Left forelimb (tissue), 1 donor: ENCODE measurements at regions not wholly inside any gene's neighbourhood (a gene's known extent, or its start where the extent isn't known, plus 50 kb on each side); places are given as distances from the start of the nearest gene placed in this dataset.

Source experiments
- DNase-seq: peaks from one replicate; pipeline ENCODE4 v3.0.0-alpha.2; 2018; ENCODE audit warnings: low spot score

- DNase-seq, result no peak
Measured at GRCh38 chr7:112882991-112883390, 92.8 kb upstream of the TMEM168 start.

- no peak for DNase-seq
Measured at GRCh38 chr7:112882511-112882910, 92.3 kb upstream of the TMEM168 start.

- DNase-seq, result no peak
Measured at GRCh38 chr7:112882022-112882421, 91.8 kb upstream of the TMEM168 start.

DNA sequence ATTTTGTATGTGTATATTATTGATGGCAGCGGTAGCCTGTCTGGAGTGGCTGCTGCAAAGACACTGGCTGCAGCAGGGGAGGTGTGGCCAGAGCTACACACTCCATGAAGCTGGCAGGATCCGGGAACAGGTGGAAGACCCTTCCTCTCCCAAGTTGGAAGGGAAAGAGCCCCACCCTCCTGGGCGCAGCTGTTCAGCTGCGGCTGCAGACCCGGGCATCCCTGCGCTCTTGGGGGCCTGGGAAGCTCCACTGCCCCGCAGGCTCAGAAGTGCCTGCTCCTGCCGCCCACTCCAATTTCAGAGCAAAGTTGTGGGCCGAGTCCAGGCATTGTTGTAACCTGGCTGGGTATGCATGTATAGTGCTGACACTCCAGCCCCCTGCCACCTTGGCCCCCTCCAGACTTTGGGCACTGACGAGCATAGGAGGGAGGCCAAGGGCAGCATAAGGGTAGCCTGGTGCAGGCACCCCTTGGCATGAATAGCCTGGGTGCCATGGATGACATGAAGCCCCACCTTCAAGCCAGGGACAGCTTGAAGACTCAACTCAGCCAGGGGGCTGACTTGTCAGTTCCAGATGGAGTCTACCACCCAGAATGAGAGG is 90.7 kb upstream of the TMEM168 start:
- peak; percentile 64 for DNase-seq

GRCh38 chr7:112877691-112878460 is 87.7 kb upstream of the TMEM168 start:
- no peak for DNase-seq

DNA sequence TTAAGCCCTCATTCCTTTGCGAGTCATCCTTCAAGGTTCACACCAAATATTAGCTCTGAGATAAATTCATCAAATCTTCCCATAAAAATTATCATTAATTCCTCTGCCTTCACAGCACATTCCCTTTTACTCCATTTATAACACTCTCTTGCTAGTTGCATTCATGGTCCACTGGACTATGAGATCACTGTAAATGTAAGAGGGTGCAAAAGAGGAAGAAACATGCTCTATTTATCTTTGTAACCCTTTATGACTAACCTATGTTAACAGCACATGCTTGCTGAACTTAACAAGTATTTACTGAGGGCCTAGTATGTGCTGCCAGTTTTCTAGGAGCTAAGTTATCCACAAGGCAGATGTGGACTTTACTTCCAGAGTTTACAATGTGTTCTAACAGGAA is 86.7 kb upstream of the TMEM168 start:
- DNase-seq, result no peak

DNA sequence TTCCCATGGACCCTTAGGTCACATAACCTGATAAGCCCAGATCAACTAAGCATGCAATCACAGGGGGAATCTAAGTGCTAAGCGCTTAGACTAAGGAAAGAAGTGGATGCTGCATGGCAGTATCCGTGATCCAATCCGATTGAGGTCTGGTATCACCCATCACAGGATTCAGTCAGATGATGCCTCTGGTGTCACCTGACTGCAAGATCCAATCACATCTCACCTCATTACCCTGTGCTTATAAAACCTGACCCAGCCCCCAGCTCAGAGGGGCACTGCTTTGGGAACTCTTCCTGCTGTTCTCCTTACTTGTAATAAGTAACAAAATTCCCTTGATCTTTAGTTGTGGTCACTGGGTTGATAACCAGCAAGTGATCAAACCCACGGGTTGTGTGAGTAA is 84.7 kb upstream of the TMEM168 start:
- DNase-seq, result no peak

- DNase-seq, result no peak
Measured at GRCh38 chr7:112873831-112874553, 83.8 kb upstream of the TMEM168 start.

DNA sequence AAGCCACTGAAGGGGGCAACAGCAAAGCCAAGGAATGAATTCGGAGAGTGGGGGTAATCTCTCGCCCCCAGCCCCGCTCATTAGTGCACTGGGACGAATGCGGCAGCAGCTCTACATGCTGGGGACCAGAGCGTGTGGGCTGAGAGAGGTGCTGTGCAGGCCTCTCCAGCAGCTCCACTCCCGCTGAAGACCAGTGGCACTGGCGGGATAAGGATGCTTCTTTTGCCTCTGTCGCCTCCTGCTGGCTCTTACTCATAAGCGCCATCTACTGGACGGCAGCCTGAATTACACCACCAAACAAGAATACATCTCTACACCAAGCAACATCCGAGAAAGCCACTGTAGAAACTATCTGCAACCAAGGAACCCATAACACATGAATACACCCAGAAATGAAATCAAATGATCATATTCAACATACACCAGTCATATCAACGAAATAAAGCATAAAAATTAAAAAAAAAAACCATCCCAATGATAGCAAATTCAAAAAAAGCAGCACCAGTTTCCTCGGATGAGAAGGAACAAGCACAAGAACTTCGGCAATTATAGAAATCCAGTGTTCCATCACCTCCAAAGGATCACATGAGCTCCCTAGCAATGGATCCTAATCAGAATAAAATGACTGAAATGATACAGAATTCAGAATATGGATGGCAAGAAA is 79.0 kb upstream of the TMEM168 start:
- no peak for DNase-seq

DNA sequence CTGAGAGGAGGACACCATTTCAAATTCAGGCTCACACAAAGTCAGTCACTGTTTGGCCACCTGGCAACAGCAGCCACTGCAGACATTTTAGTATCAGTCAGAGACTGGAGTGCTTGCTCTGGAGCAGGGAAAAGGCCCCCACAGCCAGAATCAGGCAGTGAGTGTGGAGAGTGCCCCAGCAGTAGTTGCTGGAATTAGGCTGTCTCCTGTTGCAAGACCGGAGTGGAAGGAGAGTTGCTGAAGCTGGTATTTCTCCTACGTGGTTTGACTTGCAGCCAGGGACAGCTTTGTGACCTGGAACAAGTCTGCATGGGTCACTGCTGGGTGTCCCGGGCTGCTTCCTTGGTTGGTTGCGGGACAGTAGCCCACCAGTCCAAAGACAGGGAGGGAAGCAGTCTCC is 78.4 kb upstream of the TMEM168 start:
- no peak for DNase-seq

- DNase-seq, result no peak
Measured at GRCh38 chr7:112866424-112866823, 76.2 kb upstream of the TMEM168 start.

GRCh38 chr7:112864380-112864779 is 74.2 kb upstream of the TMEM168 start:
- DNase-seq, result no peak

DNA sequence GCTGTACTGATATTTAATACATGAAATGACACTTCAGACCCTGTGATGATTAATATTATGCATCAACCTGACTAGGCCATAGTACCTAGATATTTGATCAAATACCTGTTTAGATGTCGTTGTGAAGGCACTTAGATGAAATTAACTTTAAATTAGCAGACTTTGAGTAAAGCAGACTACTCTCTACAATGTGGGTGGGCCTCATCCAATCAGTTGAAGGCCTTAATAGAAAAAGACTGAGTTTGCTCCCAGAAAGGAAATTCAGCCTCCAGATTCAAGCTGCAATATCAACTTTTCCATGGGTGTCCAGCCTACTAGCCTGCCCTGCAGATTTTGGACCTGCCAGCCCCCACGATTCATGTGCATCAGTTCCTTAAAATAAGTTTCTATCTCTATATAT is 68.6 kb upstream of the TMEM168 start:
- no peak for DNase-seq

DNA sequence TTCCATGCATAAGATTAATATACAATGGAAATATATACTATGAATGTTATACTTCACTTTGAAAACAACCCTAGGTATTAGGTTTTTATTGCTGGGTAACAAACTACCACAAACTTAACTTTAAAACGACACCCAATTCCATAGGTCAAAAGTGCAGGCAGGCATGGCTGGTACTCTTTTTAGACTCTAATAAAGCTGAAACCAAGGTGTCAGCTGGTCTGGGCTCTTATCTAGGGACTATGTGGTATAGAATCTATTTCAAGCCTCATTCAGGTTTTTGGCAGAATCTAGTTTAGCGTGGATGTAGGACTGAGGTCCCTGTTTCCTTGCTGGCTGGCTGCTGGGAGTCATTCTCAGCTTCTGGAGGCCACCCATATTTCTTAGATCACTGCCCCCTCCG is 65.0 kb upstream of the TMEM168 start:
- DNase-seq, result no peak

- DNase-seq, result no peak
Measured at GRCh38 chr7:112854169-112854568, 64.0 kb upstream of the TMEM168 start.

GRCh38 chr7:112853422-112853821 is 63.2 kb upstream of the TMEM168 start:
- no peak for DNase-seq

GRCh38 chr7:112843151-112843550 is 53.0 kb upstream of the TMEM168 start:
- DNase-seq, result no peak
